Fibroblast of skin of right quadriceps (primary cell): ENCODE measurements at regions not wholly inside any gene's neighbourhood (a gene's known extent, or its start where the extent isn't known, plus 50 kb on each side); places are given as distances from the start of the nearest gene placed in this dataset.
"Not testable (repeated sequence)": the region's sequence is repeated elsewhere in the genome, so short reads cannot be mapped to it uniquely, and the experiment has no call there.

Experiments used
- DNase-seq: peaks from one replicate; pipeline ENCODE4 v3.0.0-alpha.2; 2013

- no peak for DNase-seq
Observed at GRCh38 chr3:178302966-178303930, 233.0 kb upstream of the KCNMB2 start.

DNA sequence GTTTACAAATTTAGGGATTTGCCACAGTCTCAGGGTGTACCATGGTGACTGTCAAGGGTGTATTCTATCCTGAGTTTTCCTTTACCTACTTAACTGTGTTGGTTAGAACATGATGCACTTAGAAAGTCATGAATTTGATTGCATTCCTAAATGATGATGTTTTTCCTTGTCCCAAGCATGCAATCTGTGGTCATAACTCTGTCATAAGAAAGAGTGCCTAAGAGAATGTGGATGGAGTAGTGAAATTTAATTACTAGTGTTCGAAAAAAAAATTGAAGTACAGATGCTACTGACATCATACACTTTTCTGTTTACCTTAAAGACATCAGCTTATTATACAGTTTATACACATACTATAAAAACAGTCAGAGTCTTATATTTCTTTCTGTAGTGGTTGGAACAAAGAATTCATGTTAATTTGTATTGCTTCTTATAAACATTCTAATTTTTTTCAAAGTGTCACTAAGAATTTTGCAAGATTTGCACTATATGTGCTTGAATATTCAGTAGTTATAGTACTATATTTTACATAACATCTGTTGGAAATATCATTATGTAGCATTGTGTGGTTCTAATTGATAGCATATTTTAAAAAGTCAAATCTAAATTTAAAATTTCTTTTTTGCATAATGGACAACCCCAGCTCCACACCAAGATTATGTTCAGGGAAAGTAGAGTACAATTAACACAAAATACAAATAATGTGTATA lies 231.3 kb upstream of the KCNMB2 start:
- DNase-seq = peak; percentile 85

- peak; percentile 64 for DNase-seq
Observed at GRCh38 chr3:178306432-178307115, 229.7 kb upstream of the KCNMB2 start.

GRCh38 chr3:178308771-178309170 lies 227.5 kb upstream of the KCNMB2 start:
- no peak for DNase-seq

DNA sequence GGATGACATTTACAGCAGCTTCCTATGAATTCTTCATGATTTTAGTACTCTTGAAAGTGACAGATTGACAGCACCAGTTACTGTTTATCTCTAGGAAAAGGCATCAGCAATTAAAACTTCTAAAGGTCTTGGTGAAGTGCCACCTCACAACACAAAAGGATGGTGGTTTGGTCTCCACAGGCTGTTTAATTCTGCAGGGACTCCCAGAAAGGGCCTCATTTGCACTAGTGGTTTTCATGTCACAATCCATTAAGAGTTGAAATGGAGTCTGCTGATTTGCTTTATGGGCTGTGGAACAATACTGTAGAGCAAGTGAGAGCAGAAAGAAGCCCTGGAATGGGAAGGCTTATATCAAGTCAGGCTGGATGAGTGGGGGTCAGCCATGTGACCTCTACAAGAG lies 225.3 kb upstream of the KCNMB2 start:
- DNase-seq = no peak

DNA sequence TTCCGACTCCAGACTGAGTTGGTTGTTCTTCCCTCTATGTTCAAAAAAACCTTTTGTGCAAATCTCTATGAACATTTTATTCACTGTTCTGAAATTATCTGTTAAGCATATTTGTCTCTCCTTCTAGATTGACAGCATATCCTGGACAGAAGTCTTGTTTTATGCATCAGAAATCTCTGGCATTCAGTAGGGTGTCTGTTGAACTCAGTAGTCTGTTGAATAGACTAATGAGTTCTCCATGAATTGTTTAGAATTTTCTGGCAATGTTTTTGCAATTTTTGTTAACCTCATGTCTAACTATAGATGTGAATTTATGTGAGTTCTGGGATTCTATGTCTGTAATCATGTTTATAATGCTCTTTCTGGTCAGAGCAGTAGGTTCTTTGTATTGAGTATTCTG lies 222.5 kb upstream of the KCNMB2 start:
- DNase-seq = peak; percentile 21

DNA sequence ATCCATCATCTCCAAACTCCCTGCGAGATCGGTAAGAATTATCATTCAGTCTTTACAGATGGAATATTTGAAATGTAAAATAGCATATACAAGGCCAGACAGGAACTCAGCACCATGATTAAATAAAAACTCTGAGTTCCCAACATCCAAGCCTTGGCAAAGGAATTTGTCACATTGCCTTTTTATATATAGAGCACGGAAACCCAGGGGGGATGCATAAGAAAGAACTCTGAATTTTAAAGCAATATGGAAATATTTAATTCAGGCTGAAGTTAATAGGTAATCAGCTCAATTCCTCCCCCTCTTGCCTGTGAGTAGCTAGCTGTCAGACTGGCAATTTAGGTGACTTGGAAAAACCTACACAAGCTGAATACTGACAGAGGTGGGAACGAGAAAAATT lies 217.9 kb upstream of the KCNMB2 start:
- DNase-seq = no peak

DNA sequence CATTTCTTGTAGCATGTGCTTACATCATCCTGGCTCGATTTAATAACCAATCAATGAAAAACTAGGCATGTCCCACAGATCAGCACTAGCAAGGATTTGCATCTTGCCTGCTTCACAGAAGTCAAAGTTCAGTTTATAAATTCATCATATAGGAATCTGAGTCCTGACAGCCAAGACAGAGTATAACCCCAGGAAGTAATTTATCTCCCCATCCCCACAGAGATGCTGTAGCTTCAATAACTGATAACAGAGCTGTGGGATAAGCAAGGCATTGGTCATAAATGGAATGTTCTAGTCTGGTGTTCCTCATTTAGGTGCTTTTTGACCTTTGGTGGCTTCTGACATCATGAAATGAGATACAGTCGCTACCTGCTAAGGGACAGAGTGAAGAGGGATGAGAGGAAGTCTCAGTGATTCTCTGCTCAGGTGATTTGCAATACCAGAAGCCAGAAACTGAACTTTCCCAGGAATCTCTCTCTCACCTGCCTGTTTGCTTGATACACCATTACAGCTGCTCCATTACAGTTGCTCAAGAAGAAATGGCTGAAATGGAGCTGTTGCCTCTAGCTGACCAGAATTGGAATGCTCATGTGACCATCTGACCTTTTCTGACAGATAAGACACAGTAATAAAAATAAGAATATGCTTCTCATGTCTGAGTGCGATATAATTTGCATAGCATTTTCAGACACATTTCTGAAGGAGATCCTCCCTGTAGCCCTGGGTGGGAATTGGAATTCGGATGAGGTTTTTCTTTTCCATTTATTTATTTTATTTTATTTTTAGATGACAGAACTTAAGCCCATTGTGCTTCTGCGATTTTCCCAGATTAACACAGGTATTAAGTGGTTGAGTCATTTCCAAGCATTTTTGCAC lies 217.1 kb upstream of the KCNMB2 start:
- peak; percentile 19 for DNase-seq

DNA sequence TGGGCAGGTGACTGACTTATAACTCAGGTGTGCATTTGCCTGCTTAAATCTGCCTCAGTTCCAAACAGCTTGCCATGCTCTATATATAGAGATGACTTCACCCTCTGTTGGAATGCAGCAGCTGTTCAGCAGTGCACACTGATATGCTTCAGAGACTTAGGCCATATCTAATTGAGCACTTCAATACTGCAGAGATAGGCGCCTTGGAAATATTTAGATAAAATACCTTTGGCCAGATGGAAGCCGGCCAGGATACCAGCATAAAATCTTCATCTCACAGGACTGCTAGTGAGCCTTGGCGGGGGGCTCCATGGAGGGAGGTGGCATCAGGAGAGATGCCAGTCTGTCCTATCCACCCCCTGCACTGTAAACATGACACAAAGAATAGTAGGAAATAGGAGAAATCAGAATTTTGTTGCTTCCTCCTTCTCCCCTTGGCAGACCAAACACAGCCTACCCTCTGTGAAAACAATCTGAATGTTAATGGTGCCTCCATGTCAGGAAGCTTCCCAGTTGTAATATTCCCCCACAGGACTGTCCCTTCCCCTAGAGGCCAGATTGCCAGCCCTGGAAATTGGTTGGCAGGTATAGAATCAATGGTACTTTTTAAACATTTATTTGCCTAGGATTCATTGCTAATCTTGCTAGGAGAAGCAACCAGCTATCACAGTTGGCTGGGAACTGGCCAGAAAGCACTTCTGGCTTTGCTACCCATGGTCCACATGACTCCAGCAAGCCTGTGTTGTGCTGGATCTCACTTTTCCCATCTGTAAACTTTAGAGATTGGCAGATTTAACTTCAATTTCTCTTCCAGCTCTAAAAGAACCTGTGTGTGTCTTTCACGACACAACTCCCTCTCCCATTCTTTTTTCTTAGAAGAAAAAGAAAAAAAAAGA lies 215.5 kb upstream of the KCNMB2 start:
- peak; percentile 52 for DNase-seq

- no peak for DNase-seq
Observed at GRCh38 chr3:178324356-178324755, 211.9 kb upstream of the KCNMB2 start.

GRCh38 chr3:178325330-178325729 lies 210.9 kb upstream of the KCNMB2 start:
- peak; percentile 66 for DNase-seq

- peak; percentile 15 for DNase-seq
Observed at GRCh38 chr3:178329936-178330335, 206.3 kb upstream of the KCNMB2 start.

DNA sequence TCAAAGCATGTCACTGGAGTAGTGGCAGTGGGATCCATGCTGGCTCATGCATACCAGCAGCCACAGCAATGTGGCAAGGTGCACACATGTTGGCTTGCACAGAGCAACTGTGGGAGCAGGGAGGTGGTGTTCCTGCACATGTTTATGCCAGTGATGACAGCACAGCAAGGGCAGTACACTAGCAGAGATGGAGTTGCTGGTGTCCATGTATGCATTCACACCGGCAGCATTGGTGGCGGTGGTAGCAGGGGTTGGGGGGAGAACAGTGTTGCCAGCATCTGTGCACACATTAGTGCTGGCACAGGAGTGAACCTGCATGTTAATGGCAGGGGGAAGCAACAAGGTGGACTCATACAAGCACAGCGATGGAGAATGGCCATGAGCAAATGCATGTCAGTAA lies 202.0 kb upstream of the KCNMB2 start:
- DNase-seq = no peak

DNA sequence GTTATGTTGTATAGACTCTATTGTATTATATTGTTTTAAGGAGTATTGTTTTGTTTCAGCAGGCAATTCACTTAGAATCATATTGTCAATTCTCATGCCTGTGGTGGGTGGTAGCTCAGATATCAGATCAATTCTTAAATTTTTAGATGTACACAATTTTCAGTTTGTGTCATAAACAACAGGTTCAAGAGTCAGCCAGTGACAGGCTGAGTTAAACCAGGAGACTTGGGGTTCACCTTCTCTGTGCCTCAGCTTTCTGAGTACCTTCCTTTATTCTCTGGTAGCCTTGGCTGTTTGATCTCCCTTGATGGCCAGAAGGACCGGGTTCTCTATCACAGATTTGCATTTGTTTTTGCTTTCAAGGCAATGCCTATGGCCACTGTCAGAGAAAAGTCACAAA lies 199.9 kb upstream of the KCNMB2 start:
- no peak for DNase-seq

GRCh38 chr3:178340506-178340905 lies 195.7 kb upstream of the KCNMB2 start:
- no peak for DNase-seq

DNA sequence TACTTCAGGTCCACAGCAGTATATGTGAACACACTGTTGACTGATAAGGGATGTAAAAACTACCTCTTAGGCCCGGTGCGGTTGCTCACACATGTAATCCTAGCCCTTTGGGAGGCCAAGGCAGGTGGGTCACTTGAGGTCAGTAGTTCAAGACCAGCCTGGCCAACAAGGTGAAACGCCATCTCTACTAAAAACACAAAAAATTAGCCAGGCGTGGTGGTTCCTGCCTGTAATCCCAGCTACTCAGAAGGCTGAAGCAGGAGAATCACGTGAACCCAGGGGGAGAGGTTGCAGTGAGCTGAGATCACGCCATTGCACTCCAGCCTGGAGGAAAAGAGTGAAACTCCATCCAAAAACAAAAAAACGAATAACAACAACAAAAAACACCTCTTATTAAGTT lies 194.6 kb upstream of the KCNMB2 start:
- no peak for DNase-seq

- peak; percentile 30 for DNase-seq
Observed at GRCh38 chr3:178342111-178342510, 194.1 kb upstream of the KCNMB2 start.

DNA sequence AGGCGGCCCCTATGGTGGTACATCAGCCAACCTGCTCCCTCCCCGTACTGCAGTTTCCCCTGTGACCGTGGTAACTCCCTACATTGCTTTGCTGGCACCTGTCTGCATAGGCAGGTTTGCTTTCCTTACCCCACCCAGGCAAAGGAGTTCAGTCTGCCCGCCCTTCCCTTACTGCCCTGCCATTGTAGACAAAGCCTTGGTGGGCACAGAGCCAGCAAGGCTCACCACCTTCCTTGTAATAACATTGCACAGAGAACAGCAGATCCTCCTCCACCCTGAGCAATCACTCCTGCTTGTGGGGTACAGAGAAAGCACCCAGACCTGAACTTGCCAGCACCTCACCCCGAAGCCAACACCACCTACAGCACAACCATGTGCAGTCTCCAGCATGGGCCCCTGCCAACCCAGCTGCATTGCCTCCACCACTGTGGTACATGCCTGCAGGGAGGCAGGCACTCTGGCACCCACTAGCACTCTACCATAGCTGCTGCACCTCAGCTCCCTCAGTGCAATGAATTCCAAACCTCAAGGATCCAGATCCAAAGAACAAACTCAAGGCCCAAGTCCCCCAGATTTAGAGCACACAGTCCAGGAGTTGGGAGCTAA lies 192.7 kb upstream of the KCNMB2 start:
- DNase-seq = no peak

DNA sequence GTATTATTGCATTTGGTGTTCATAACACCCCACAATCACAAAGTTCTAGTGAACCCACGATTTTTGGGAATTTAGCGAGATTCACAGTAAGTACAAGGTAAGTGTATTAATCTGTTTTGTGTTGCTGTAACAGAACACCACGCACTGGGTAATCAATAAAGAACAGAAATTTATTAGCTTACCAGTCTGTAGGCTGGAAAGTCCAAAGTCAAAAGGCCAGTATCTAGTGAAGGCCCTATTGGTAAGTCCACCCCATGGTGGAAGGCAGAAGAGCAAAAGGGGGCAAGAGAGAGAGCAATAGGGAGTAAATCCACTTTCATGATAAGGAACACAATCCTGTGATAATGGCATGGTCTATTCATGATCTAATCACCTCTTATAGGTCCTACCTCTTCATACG lies 190.3 kb upstream of the KCNMB2 start:
- DNase-seq = no peak

DNA sequence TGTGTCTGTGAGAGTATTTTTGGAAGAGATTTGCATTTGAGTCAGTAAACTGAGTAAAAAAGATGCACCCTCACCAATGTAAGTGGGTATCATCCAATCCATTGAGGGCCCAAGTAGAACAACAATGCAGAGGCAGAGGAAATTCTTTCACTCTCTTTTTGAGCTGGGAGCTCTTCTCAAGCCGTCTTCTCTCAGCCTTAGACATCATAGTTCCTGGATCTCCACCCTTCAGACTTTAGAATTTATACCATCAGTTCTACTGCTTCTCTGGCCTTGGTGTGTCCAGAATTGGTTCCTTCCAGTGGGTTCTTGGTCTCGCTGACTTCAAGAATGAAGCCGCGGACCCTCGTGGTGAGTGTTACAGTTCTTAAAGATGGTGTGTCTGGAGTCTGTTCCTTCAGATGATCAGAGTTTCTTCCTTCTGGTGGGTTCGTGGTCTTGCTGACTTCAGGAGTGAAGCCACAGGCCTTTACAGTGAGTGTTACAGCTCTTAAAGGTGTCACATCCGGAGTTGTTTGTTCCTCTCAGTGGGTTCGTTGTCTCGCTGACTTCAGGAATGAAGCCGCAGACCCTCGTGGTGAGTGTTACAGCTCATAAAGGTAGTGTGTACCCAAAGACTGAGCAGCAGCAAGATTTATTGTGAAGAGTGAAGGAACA lies 187.5 kb upstream of the KCNMB2 start:
- not testable (repeated sequence) for DNase-seq
